Nephron (organoid): ENCODE measurements at regions not wholly inside any gene's neighbourhood (a gene's known extent, or its start where the extent isn't known, plus 50 kb on each side); places are given as distances from the start of the nearest gene placed in this dataset.

ENCODE experiments used
- H3K27ac Mint-ChIP-seq, 3 experiments: 2 replicates each; pipeline ENCODE4 v1.8.0; 2020; ENCODE audit warnings: mixed read lengths in 3 of 3, mild to moderate bottlenecking in 2 of 3, moderate library complexity in 1 of 3
- H3K27me3 Mint-ChIP-seq: 2 replicates; pipeline ENCODE4 v1.8.0; 2021; ENCODE audit warnings: low read depth, mild to moderate bottlenecking, moderate library complexity, mixed read lengths
- H3K36me3 Mint-ChIP-seq: 2 replicates; pipeline ENCODE4 v1.8.0; 2020; ENCODE audit warnings: low read depth, mixed read lengths
- H3K4me1 Mint-ChIP-seq: 2 replicates; pipeline ENCODE4 v1.8.0; 2020; ENCODE audit warnings: mixed read lengths
- H3K4me3 Mint-ChIP-seq, 3 experiments: 2 replicates each; pipeline ENCODE4 v1.8.0; 2020; ENCODE audit warnings: mild to moderate bottlenecking in 3 of 3, mixed read lengths in 3 of 3, moderate library complexity in 2 of 3
- H3K9me3 Mint-ChIP-seq: 2 replicates; pipeline ENCODE4 v1.8.0; 2020; ENCODE audit warnings: mixed read lengths
- TF ChIP-seq, protein P1 (sequence below), 3 experiments: fragments of 200-600 bp; sonication (generic); IDR thresholded peaks; one replicate each; pipeline ENCODE4 v1.5.0; 2021; ENCODE audit warnings: antibody characterized with exemption in 3 of 3; ENCODE audit not compliant: unreplicated experiment in 3 of 3

DNA sequence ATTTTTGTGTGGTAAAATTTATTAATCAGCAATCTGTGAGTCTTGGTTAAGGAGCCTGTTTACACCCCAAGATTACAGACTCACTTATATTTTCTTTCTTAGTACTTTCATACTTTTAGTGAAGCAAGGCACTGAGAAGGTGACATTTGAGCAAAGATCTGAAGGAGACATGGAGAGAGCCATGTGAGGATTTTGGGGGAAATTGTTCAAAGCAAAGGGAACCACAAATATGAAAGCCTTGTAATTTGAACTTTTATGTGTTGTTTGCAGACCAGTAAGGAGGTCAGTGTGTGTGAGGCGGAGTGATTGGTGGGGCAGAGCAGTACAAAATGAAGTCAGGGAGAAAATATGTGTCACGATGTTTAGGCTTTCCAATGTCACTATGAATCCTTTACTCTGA lies 140.7 kb upstream of the KLF12 start:
- TF ChIP-seq, protein P1, sequence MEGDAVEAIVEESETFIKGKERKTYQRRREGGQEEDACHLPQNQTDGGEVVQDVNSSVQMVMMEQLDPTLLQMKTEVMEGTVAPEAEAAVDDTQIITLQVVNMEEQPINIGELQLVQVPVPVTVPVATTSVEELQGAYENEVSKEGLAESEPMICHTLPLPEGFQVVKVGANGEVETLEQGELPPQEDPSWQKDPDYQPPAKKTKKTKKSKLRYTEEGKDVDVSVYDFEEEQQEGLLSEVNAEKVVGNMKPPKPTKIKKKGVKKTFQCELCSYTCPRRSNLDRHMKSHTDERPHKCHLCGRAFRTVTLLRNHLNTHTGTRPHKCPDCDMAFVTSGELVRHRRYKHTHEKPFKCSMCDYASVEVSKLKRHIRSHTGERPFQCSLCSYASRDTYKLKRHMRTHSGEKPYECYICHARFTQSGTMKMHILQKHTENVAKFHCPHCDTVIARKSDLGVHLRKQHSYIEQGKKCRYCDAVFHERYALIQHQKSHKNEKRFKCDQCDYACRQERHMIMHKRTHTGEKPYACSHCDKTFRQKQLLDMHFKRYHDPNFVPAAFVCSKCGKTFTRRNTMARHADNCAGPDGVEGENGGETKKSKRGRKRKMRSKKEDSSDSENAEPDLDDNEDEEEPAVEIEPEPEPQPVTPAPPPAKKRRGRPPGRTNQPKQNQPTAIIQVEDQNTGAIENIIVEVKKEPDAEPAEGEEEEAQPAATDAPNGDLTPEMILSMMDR (IDR thresholded peaks at IDR 0.05; ENCODE audit: unreplicated experiment in 3 of 3): no peak
- Mint-ChIP-seq H3K27ac (no peak overlapping the region), H3K9me3 (peaks cover 9% of the 10 kb centered on the region), H3K36me3 (no peaks in the 10 kb centered on the region), H3K4me1 (peaks cover 4% of the 10 kb centered on the region), H3K27me3 (no peaks in the 10 kb centered on the region), H3K4me3 (no peak overlapping the region)

DNA sequence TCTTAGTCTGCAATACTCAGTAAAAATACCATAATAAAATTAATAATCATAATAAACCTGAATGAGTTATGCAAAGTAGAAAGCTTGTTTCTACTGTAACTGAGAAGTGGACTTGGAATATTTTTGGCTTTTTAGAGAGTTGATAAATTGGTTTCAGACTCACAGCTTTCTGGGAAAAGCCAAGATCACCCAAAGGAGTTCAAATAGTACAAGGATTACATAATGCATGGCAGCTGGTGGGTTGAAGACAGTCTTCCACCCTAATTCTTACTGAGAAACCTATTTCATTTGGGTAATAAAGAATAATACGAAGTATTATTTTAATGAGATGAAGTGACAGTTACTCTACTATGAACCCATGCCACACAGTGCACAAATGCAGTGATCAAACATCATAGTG lies 139.4 kb upstream of the KLF12 start:
- Mint-ChIP-seq H3K9me3 (peaks cover 17% of the 10 kb centered on the region), H3K27me3 (no peaks in the 10 kb centered on the region), H3K36me3 (no peaks in the 10 kb centered on the region), H3K27ac (no peak overlapping the region), H3K4me3 (no peak overlapping the region), H3K4me1 (no peaks in the 10 kb centered on the region)
- TF ChIP-seq, protein P1 (IDR thresholded peaks at IDR 0.05; ENCODE audit: unreplicated experiment in 3 of 3): no peak

DNA sequence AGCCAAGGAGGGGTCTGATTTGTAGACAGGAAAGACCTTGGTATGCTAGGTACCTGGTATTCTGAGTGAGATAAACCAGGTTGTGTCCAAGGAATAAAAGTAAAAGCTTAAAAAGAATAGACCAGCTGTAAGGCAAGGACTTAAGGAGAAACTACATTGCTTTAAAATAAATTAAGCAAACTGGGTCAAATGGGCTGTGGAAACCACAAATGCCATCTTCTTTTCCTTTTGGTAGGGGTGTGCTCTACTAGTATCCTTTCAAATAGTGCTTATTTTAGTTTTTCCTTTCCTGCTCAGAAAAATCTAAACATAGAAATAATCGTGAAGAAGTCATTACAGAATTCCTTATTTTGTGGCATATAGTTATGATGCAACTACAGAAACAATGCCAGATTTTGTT lies 138.6 kb upstream of the KLF12 start:
- H3K27me3 Mint-ChIP-seq: no peaks in the 10 kb centered on the region
- H3K27ac Mint-ChIP-seq: no peak overlapping the region
- no peaks in the 10 kb centered on the region for H3K36me3 Mint-ChIP-seq
- H3K4me1 Mint-ChIP-seq: no peaks in the 10 kb centered on the region
- TF ChIP-seq, protein P1 (IDR thresholded peaks at IDR 0.05; ENCODE audit: unreplicated experiment in 3 of 3): no peak
- H3K9me3 Mint-ChIP-seq: peaks cover 19% of the 10 kb centered on the region
- no peak overlapping the region for H3K4me3 Mint-ChIP-seq

DNA sequence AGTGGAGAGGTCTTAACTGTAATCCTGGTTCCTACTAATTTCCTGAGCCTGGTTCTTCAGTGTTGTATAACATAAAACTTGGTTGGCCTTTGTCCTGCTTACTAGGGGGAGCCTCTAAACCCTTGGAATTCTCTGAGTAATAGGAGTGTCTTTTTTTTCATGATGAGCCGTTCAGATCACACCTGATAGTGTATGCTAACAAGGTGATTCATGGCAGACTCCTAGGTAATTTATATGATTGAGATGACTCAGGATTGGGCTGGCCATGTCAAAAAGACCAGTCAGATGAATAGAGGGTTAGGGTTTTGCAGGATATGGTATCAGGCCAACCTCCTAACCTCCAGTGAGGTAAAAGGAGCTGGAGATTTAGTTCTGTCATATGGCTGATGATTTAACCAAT lies 135.8 kb upstream of the KLF12 start:
- no peaks in the 10 kb centered on the region for H3K36me3 Mint-ChIP-seq
- no peaks in the 10 kb centered on the region for H3K27me3 Mint-ChIP-seq
- peaks cover 33% of the 10 kb centered on the region for H3K9me3 Mint-ChIP-seq
- H3K4me1 Mint-ChIP-seq: no peaks in the 10 kb centered on the region
- no peak overlapping the region for H3K4me3 Mint-ChIP-seq
- TF ChIP-seq, protein P1 (IDR thresholded peaks at IDR 0.05; ENCODE audit: unreplicated experiment in 3 of 3): no peak
- no peak overlapping the region for H3K27ac Mint-ChIP-seq

DNA sequence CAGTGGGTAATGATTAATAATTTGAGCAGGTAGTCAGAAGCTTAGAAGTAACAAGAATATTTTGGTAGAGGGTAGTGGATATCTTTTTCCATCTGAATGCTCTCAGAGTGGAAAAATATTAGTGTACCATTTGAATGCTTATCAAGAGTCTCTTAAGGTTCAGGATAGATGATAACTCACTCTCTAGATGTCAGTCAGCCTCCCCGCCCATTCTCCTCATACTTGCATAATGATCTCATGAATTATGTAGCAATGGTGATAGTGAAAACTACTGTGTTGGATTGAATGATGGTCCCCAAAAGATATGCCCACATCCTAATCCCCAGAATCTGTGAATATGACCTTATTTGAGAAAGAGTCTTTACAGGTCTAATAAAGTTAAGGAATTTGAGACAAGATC lies 132.7 kb upstream of the KLF12 start:
- Mint-ChIP-seq H3K36me3 (no peaks in the 10 kb centered on the region), H3K4me3 (no peak overlapping the region), H3K9me3 (peaks cover 39% of the 10 kb centered on the region), H3K27ac (no peak overlapping the region), H3K4me1 (no peaks in the 10 kb centered on the region), H3K27me3 (no peaks in the 10 kb centered on the region)
- TF ChIP-seq, protein P1 (IDR thresholded peaks at IDR 0.05; ENCODE audit: unreplicated experiment in 3 of 3): no peak

DNA sequence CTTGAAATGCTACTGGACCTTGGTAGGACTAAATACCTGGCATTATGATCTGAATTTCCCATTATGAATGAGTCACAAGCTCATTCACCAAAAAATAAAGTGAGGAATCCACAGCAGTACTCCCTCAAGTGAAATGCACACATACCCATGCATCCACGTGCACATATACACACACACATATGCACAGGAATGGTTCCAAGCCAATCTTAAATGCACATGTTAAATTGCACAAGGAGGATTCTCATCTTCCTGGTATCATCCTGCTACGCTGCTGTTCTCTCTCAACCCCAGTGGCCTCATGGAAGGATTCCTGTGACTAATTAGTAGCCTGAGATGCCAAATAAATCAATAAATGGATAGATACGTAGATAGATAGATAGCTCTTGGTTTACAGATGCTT lies 132.1 kb upstream of the KLF12 start:
- Mint-ChIP-seq H3K36me3 (no peaks in the 10 kb centered on the region), H3K9me3 (peaks cover 36% of the 10 kb centered on the region), H3K27ac (no peak overlapping the region), H3K4me1 (no peaks in the 10 kb centered on the region), H3K27me3 (no peaks in the 10 kb centered on the region), H3K4me3 (no peak overlapping the region)
- TF ChIP-seq, protein P1 (IDR thresholded peaks at IDR 0.05; ENCODE audit: unreplicated experiment in 3 of 3): no peak
